ENCODE measurements at regions not wholly inside any gene's neighbourhood (a gene's known extent, or its start where the extent isn't known, plus 50 kb on each side); places are given as distances from the start of the nearest gene placed in this dataset.

GRCh38 chr5:122611406-122611805, 163.5 kb upstream of the SNX2 start:
- H3K27me3 ChIP-seq (replicated peaks; ENCODE audit: insufficient read depth, low read depth, low read length, poor library complexity), result no peaks in the 10 kb centered on the region
- no peaks in the 10 kb centered on the region for H3K9me3 ChIP-seq (ENCODE audit: low read depth, low read length, poor library complexity, severe bottlenecking)
- TF ChIP-seq CTCF (conservative IDR thresholded peaks at IDR 0.05; ENCODE audit: low read depth, low read length), result no peak
- no peak for TF ChIP-seq EZH2 (IDR thresholded peaks at IDR 0.05; ENCODE audit: borderline replicate concordance, low read depth, low read length, poor library complexity, severe bottlenecking)
- H3K36me3 ChIP-seq (ENCODE audit: insufficient read depth, low read length, poor library complexity, severe bottlenecking), result no peaks in the 10 kb centered on the region
- no peak overlapping the region for H3K27ac ChIP-seq (ENCODE audit: low read depth, low read length, poor library complexity, severe bottlenecking)
- DNase-seq (ENCODE audit: low spot score), result no peak
- CTCF ChIA-PET, result no interaction called here
- POLR2A ChIA-PET (ENCODE audit: low non-redundant PET), result no interaction called here
- intact Hi-C loops (cut with micrococcal nuclease; ENCODE audit: unreplicated experiment), result no loop called here
- BruUV-seq (replicated peaks), result no TSS peak
- H3K4me1 ChIP-seq (ENCODE audit: insufficient read depth, low read length, poor library complexity, severe bottlenecking), result no peaks in the 10 kb centered on the region
- H3K4me3 ChIP-seq (ENCODE audit: low read depth, low read length, poor library complexity, severe bottlenecking), result no peak overlapping the region

- no peaks in the 10 kb centered on the region for H3K27me3 ChIP-seq (replicated peaks; ENCODE audit: insufficient read depth, low read depth, low read length, poor library complexity)
- POLR2A ChIA-PET (ENCODE audit: low non-redundant PET), result no interaction called here
- intact Hi-C loops (cut with micrococcal nuclease; ENCODE audit: unreplicated experiment), result no loop called here
Observed at GRCh38 chr5:122612901-122613300, 162.0 kb upstream of the SNX2 start.

GRCh38 chr5:122615146-122615545, 159.7 kb upstream of the SNX2 start:
- DNase-seq (ENCODE audit: low spot score), result no peak
- no peak overlapping the region for H3K4me3 ChIP-seq (ENCODE audit: low read depth, low read length, poor library complexity, severe bottlenecking)
- no peak overlapping the region for H3K27ac ChIP-seq (ENCODE audit: low read depth, low read length, poor library complexity, severe bottlenecking)
- no TSS peak for BruUV-seq (replicated peaks)
- no peaks in the 10 kb centered on the region for H3K36me3 ChIP-seq (ENCODE audit: insufficient read depth, low read length, poor library complexity, severe bottlenecking)
- intact Hi-C loops (cut with micrococcal nuclease; ENCODE audit: unreplicated experiment), result no loop called here
- H3K9me3 ChIP-seq (ENCODE audit: low read depth, low read length, poor library complexity, severe bottlenecking), result no peaks in the 10 kb centered on the region
- no peak for TF ChIP-seq CTCF (conservative IDR thresholded peaks at IDR 0.05; ENCODE audit: low read depth, low read length)
- no peak for TF ChIP-seq EZH2 (IDR thresholded peaks at IDR 0.05; ENCODE audit: borderline replicate concordance, low read depth, low read length, poor library complexity, severe bottlenecking)
- H3K27me3 ChIP-seq (replicated peaks; ENCODE audit: insufficient read depth, low read depth, low read length, poor library complexity), result no peaks in the 10 kb centered on the region
- ChIA-PET POLR2A (ENCODE audit: low non-redundant PET) (no interaction called here), CTCF (no interaction called here)
- no peaks in the 10 kb centered on the region for H3K4me1 ChIP-seq (ENCODE audit: insufficient read depth, low read length, poor library complexity, severe bottlenecking)

More at GRCh38 chr5:122612901-122613300, 162.0 kb upstream of the SNX2 start:
- Histone ChIP-seq H3K4me1 (ENCODE audit: insufficient read depth, low read length, poor library complexity, severe bottlenecking) (no peaks in the 10 kb centered on the region), H3K4me3 (ENCODE audit: low read depth, low read length, poor library complexity, severe bottlenecking) (no peak overlapping the region), H3K27ac (ENCODE audit: low read depth, low read length, poor library complexity, severe bottlenecking) (no peak overlapping the region), H3K36me3 (ENCODE audit: insufficient read depth, low read length, poor library complexity, severe bottlenecking) (no peaks in the 10 kb centered on the region), H3K9me3 (ENCODE audit: low read depth, low read length, poor library complexity, severe bottlenecking) (no peaks in the 10 kb centered on the region)
- TF ChIP-seq CTCF (conservative IDR thresholded peaks at IDR 0.05; ENCODE audit: low read depth, low read length) (no peak), EZH2 (IDR thresholded peaks at IDR 0.05; ENCODE audit: borderline replicate concordance, low read depth, low read length, poor library complexity, severe bottlenecking) (no peak)
- BruUV-seq (replicated peaks), result no TSS peak
- no peak for DNase-seq (ENCODE audit: low spot score)
- CTCF ChIA-PET, result no interaction called here
